ENCODE measurements at regions not wholly inside any gene's neighbourhood (a gene's known extent, or its start where the extent isn't known, plus 50 kb on each side); places are given as distances from the start of the nearest gene placed in this dataset.

DNA sequence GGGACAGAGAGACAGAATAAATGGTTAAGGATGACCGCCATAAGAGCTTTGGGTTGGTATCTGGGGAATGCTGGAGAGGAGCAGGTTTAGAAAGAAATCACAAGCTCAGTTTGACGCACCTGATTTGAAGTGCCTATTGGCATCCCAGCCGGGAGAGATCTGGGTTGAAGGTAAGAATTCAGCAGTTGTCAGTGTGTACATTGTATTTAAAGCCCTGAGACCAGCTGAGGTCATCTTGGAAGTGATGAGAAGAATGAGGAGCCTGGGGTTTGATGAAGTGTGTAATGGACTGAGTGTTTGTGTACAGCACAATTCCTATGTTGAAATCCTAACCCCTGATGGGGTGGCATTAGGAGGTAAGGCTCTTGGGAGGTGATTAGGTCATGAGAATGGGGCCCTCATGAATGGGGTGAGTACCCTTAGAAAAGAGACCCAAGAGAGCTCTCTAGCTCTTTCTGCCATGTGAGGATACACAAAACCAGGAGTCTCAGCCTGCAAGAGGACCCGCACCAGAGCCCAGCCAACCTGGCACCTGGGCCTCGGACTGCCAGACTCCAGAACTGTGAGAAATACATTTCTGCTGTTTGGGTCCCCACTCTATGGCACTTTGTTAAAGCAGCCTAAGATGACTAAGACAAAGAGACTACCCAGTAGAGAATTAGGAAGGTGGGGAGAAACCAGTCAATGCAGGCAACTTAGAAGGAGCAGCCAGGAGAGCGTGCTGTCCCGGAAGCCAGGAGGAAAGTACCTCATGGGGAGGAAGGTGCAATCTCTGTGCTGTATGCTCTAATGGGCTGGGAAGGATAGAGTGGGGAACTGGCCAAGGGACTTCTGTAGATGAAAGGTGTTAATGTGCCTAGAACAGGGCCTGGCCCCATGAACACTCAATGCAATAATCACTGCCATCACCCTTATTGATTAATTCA lies 133.7 kb upstream of the SLC24A3 start:
- peaks cover 0 to 5% of the 10 kb centered on the region in 2 experiments; a peak in 2 of 4 replicates for H3K9me3 ChIP-seq (ENCODE audit: insufficient read depth in 2 of 2, low read depth in 1 of 2, low read length in 1 of 2)

More for the DNA sequence above, 133.7 kb upstream of the SLC24A3 start:
- Histone ChIP-seq H3K27ac (ENCODE audit: low read depth, low read length) (no peak overlapping the region), H3K9ac (replicated peaks in 1 of 4; ENCODE audit: extremely low read depth in 1 of 4, low read depth in 3 of 4, low read length in 3 of 4) (no peak overlapping the region), H4K91ac (replicated peaks; ENCODE audit: insufficient read length, low read length) (no peak overlapping the region), H3K79me1 (ENCODE audit: low read depth, low read length) (no peaks in the 10 kb centered on the region), H3K27me3 (replicated peaks in 1 of 4; ENCODE audit: control insufficient read depth in 3 of 4, extremely low read depth in 1 of 4, insufficient read depth in 3 of 4, low read length in 3 of 4) (no peaks in the 10 kb centered on the region), H2BK15ac (ENCODE audit: low read length) (no peak overlapping the region), H3K79me2 (ENCODE audit: control insufficient read depth in 1 of 2, insufficient read depth in 2 of 2, low read length in 2 of 2) (no peaks in the 10 kb centered on the region), H2BK20ac (ENCODE audit: low read length) (no peak overlapping the region), H3K4me1 (replicated peaks in 1 of 4; ENCODE audit: control insufficient read depth in 3 of 4, insufficient read depth in 4 of 4, low read length in 3 of 4) (no peaks in the 10 kb centered on the region), H3K18ac (ENCODE audit: extremely low read depth, low read length) (no peak overlapping the region), H3K14ac (ENCODE audit: insufficient read length) (no peak overlapping the region), H3K23me2 (ENCODE audit: low read depth, low read length) (no peaks in the 10 kb centered on the region; the same call in 1 of the 2 replicates), H3K4me3 (ENCODE audit: extremely low read depth in 1 of 4, insufficient read depth in 2 of 4, low read depth in 3 of 4, low read length in 4 of 4) (no peak overlapping the region), H2BK5ac (ENCODE audit: low read depth, low read length) (no peak overlapping the region), H3K56ac (replicated peaks; ENCODE audit: insufficient read length, low read depth, low read length) (no peak overlapping the region), H4K20me1 (replicated peaks in 1 of 2; ENCODE audit: control insufficient read depth in 1 of 2, insufficient read depth in 2 of 2, low read length in 2 of 2) (no peaks in the 10 kb centered on the region), H2BK120ac (replicated peaks; ENCODE audit: low read depth, low read length) (no peak overlapping the region), H2BK12ac (ENCODE audit: low read depth, low read length) (no peak overlapping the region), H3K23ac (ENCODE audit: insufficient read length) (no peak overlapping the region), H4K5ac (ENCODE audit: insufficient read length, low read depth, low read length) (no peak overlapping the region), H2AFZ (ENCODE audit: low read length) (no peak overlapping the region), H3K4me2 (ENCODE audit: insufficient read depth in 1 of 2, low read depth in 2 of 2, low read length in 2 of 2) (no peak overlapping the region), H2AK5ac (ENCODE audit: low read depth, low read length) (no peak overlapping the region), H3K4ac (replicated peaks; ENCODE audit: insufficient read length, low read depth, low read length) (no peak overlapping the region), H4K8ac (ENCODE audit: extremely low read depth, insufficient read depth, low read length) (no peak overlapping the region), H3K36me3 (ENCODE audit: control insufficient read depth in 2 of 4, insufficient read depth in 4 of 4, low read length in 3 of 4) (no peaks in the 10 kb centered on the region)
- WGBS, 2 experiments (ENCODE audit: extremely low coverage in 1 of 2, insufficient coverage in 1 of 2, insufficient read length in 1 of 2, insufficient replicate concordance in 2 of 2, low coverage in 1 of 2, low lambda C conversion rate in 2 of 2, missing lambda C conversion rate in 1 of 2), result 94% methylated on average over 7 of the region's 7 CpGs; no CpG with 5 or more reads in 1 of the 2 experiments
- FAIRE-seq (no peak), DNase-seq (ENCODE audit: low read depth in 1 of 2, low spot score in 2 of 2) (peak in 1 of 2 experiments; percentile 20)
- no peak for TF ChIP-seq TCF12 (IDR thresholded peaks at IDR 0.05; ENCODE audit: low read depth, low read length)
- POLR2A ChIA-PET (ENCODE audit: partially characterized antibody), result no interaction called here
- CTCF ChIA-PET (ENCODE audit: partially characterized antibody), result interaction anchor here (0.8 to 2.3 kb wide), 5 partner anchors 21 to 583 kb away, joined by 3 to 7 read pairs (median 4); no protein-coding TSS in a partner anchor

Measured in H1 (cell line).